ENCODE measurements at regions not wholly inside any gene's neighbourhood (a gene's known extent, or its start where the extent isn't known, plus 50 kb on each side); places are given as distances from the start of the nearest gene placed in this dataset.

GRCh38 chr19:29338480-29338879, 125.5 kb upstream of the UQCRFS1 start:
- TF ChIP-seq CTCF (conservative IDR thresholded peaks at IDR 0.05; ENCODE audit: low read length), result no peak
- TF ChIP-seq EZH2phosphoT487 (IDR thresholded peaks at IDR 0.05; ENCODE audit: borderline replicate concordance, low read depth, low read length), result no peak
